Fibroblast of skin of scalp (primary cell): ENCODE measurements at regions not wholly inside any gene's neighbourhood (a gene's known extent, or its start where the extent isn't known, plus 50 kb on each side); places are given as distances from the start of the nearest gene placed in this dataset.
A peak's percentile ranks its signal among the peaks of the same experiment; 100 is the strongest.
"Not testable (repeated sequence)": the region's sequence is repeated elsewhere in the genome, so short reads cannot be mapped to it uniquely, and the experiment has no call there.

Experiments used
- DNase-seq: peaks from one replicate; pipeline ENCODE4 v3.0.0-alpha.2; 2013

DNA sequence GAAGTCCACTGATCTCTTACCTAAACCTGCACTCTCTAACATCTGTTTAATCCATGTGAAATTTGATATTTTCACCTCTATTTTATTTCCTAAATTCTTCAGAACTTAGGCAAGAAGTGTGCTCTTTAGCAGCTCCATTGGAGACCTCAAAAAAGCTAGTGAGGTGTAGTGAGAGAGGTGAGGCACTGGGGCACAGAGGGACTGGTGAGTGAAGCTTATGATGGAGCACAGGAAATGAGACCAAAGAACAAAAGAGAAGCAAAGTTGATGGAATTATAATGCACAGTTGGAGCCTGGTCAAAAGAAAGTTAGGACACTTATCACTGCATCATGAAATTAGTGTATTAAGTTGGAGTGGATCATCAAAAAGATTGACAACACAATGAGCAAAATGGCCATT lies 1050.7 kb upstream of the NRXN1 start:
- no peak for DNase-seq

GRCh38 chr2:52079602-52080001 lies 1047.7 kb upstream of the NRXN1 start:
- DNase-seq: no peak

DNA sequence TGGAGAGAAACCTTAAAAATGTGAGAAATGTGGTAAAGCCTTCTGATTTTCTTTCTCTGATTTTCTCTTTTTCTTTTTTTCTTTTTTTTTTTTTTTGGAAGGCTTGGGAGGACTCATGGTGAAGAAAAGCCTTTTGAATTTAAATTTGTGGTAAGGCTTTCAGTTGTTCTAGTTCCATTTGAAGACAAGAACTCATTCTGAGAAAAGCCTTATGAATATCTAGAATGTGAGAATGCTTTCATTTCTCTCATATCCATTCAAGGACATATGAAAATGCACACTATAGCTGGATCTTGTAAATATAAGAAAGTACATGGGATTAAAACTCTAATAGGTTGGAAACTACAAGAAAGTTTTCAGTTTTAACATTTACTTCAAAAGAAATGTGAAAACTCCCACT lies 1045.2 kb upstream of the NRXN1 start:
- no peak for DNase-seq

DNA sequence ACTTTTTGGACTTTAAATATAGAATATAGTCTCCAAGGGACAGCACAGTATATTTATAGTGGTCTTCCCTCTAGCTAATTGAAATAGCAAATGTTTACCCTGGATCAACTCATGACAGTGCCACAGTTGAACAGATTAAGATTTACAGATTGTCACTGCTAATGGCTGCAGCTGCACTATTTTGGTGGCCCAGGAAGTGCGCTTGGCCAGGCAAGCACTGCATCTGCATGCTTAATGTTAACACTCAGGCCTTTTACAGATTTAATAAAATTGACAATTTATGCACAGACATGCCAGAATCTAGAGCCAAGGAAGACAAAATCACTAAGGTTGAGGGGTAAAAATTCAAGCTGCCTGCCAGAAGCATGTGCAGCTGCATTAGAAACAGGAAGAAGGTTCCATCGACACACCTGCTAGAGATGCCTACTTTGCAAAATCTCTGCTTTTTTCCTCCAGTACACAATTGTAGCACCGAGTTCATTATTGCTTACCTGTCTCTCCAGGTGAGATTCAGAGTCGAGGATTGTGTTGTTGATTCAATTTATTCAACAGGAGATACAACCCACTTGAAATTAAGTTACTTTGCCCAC lies 1042.3 kb upstream of the NRXN1 start:
- DNase-seq: no peak

DNA sequence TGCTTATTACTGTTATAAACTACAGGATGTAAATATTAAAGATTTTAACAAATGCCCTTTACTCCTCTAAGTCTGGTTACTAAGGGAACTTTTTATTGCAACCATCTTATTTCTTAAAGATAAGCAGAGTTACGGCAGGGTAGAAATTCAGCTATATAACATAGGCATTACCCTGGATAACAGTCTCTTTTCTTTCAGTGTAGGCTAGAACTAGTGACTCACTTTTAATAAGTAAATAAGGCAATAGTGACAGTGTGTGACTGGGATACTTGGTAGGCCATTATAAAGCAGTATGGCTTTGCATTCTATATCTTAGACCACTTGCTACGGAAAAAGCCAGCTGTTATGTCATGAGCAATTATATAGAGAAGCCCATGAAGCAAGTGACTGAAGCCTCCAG lies 1041.0 kb upstream of the NRXN1 start:
- no peak for DNase-seq

DNA sequence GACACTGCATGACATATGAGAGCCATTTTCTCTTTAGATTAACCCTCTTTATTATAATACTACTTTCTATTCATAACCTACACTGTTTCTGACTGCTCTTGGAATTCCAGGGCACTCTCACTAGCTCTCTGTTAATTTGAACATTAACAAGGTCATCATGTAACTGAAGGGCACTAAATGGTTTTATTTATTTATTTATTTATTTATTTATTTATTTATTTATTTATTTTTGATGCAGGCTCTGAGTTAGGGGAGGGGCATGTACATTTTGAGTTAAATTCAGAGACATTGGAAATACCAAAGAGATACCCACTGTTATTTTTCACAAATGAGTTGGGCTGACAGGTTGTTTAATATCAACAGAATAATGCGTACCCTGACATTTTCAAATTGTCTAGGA lies 1038.7 kb upstream of the NRXN1 start:
- DNase-seq: no peak

DNA sequence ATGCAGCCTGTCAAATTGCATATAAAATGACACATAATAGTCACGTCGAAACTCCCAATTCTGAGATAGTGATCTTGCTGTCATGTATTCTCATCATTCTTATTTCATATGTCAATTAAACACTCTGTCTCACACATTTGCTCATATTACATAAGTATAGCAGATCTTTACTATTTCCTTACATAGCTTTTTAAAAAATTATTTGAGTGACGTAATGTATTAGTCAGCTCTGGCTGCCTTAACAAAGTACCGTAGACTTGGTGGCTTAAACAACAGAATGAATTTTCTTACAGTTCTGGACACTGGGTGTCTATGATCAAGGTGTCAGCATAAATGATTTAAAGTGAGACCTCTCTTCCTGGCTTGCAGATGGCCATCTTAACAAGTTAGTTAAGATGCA lies 1032.3 kb upstream of the NRXN1 start:
- no peak for DNase-seq

DNA sequence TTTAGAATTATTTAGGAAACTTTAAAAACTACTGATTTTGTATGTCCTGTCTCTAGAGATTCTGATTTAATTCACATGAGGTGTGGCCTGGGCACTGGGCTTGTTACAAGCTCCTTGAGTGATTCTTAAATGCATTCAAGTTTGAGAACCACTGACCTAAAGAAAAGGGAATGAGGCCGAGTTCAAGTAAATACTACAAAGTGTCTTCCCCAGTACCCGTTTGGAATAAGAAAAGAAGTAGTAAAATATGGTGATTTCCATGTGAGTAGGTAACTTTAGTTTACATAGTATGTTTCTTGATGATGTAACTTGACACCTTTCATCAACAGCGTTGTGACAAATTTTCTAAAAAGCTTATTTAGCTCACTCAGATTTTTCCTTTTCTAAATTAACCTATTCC lies 1022.9 kb upstream of the NRXN1 start:
- DNase-seq: no peak

DNA sequence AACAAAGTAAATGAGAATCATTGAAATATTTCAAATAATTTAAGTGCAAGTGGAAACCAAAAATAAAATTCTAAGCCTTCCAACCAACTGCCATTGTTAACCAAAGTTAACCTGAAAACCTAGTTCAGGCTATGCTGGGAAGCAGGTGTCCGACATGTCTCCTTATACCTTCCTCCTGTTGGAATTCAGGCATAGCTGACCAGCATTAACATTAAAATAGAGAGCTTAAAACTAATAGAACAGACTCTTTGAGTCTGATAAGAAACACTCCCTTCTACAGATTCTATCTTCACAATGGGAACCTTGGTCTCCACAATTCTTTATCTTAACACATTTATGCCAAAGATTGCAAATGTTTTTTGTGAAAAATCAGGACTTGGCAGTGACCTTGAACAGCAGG lies 1004.9 kb upstream of the NRXN1 start:
- no peak for DNase-seq

- DNase-seq: no peak
Observed at GRCh38 chr2:52036024-52036423, 1004.1 kb upstream of the NRXN1 start.

GRCh38 chr2:52035391-52035790 lies 1003.5 kb upstream of the NRXN1 start:
- DNase-seq: no peak

DNA sequence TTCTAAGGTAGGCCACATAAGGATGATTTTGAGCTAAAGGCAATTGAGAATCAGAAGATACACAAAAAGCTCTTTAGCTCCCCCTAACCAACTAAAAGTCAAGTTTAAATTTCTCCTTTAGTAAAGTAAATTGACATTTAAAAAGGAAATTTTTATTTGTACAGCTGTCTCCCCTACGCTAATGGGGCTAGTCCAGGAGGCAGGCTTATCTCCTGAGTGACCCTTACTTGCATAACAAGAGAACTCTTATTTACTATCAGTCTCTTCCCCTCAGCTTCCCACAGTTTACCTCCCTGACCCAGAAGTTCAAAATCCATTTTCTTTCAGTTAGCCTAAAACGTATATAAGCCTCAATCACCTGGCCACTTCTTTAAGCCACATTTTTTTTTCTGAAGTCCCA lies 1002.8 kb upstream of the NRXN1 start:
- no peak for DNase-seq

- DNase-seq: no peak
Observed at GRCh38 chr2:52022006-52022405, 990.1 kb upstream of the NRXN1 start.

DNA sequence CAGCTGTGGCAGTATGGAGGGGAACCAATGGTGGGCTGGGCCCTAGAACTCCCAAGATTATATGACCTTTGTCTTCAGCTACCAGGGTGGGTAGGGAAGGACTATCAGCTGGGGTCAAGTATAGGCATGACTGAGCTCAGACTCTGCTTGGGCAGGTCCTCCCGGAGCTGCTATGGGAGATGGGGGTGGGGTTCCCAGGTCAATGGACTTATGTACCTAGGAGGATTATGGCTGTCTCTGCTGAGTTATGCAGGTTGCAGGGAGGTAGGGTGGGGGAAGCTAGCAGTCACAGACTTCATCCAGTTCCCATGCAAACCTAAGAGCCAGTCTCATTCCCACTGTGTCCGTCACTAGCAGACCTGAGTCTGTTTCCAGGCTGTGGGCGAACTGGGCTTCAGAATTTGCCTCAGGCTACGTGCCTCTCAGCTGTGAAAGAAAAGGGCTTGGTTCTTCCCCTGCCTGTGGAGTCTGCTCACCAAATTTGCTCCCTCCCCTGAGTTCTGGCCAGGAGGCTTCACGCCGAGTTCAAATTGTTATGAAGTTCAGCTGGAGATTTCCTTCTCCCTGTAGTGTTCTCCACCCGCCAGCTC lies 985.8 kb upstream of the NRXN1 start:
- no peak for DNase-seq

- not testable (repeated sequence) for DNase-seq
Observed at GRCh38 chr2:52006821-52007366, 975.0 kb upstream of the NRXN1 start.

GRCh38 chr2:52000151-52000855 lies 968.4 kb upstream of the NRXN1 start:
- peak; percentile 50 for DNase-seq

DNA sequence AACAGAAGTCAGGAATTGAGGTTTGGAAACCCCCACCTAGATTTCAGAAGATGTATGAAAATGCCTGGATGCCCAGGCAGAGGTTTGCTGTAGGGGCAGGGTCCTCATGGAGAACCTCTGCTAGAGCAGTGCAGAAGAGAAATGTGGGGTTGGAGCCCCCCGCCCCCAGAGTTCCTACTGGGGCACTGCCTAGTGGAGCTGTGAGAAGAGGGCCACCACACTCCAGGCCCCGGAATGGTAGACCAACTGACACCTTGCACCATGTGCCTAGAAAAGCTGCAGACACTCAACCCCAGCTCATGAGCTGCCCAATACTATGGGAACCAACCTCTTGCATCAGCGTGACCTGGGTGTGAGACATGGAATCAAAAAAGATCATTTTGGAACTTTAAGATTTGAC lies 967.0 kb upstream of the NRXN1 start:
- no peak for DNase-seq

- no peak for DNase-seq
Observed at GRCh38 chr2:51997571-51997970, 965.6 kb upstream of the NRXN1 start.

DNA sequence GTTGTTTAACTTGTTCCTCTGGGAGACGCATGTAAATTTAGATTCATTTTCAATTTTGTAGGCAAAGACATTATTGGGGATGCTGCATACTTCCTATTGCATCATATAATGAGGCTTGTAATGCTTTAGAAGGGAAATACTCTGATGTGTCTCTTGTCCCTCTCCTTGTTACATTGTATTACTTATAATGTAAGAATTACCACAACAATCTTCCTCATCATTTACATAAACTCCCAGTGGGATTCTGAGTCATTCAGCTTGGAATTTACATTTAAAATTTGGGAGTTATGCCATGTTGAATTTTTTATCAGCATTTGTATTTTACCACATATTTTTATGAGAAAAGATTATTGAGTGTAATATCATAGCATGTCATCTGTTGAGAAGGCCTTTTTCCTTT lies 963.4 kb upstream of the NRXN1 start:
- peak; percentile 98 for DNase-seq

GRCh38 chr2:51994123-51994763 lies 962.3 kb upstream of the NRXN1 start:
- no peak for DNase-seq

DNA sequence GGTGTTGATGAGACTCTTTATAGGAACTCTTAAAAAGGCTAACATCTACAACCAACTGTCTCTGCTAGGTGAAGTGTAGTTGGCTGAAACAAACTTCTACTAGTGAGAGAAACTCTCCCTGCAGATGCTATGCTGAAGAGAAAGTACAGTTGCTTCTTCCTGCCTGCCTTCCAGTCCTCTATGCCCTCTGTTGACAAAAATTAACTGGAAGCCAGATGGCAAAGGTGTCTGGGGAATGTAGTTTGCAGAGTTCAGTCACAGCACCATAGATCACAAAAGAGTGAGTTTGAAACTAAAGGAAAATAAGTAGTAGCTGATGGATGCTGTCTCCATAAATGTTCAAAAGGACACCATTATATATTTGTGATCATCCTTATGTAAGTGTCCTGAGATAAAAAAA lies 958.8 kb upstream of the NRXN1 start:
- DNase-seq: peak; percentile 20

DNA sequence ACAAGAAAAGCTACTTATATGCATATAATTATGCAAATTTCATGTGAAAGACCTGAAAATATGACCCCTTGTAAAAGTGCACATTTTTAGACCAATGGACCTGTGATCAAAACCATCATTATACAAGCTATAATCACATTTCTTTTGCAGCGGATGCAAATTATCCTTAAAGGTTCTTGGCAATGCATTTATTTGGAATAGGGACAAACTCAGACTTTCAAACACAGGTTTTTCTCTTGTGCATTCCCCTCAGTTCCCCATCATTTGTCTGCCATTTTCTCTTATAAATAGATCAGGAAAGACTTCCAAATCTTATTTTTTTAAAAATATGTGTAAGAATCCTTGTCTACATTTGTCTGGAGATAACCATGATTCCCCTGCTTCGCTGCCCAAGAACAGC lies 954.2 kb upstream of the NRXN1 start:
- no peak for DNase-seq

DNA sequence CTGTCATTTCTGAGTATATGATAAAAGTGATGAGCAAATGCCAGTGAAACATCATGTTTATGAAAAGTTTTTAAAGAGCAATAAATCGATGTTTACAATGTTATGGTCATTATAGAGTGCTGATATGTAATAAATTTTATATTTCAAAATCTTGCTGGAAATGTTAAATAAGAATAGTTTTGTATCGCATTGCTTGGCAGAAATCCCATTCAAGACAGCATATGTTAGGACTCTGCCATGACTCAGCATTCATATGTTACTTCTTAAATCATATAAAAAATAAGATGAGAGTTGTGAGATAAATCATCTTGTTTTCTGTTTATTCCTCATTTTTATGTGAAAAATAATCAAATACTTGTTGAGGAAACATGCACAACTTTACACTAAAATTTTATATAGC lies 949.9 kb upstream of the NRXN1 start:
- peak; percentile 73 for DNase-seq

DNA sequence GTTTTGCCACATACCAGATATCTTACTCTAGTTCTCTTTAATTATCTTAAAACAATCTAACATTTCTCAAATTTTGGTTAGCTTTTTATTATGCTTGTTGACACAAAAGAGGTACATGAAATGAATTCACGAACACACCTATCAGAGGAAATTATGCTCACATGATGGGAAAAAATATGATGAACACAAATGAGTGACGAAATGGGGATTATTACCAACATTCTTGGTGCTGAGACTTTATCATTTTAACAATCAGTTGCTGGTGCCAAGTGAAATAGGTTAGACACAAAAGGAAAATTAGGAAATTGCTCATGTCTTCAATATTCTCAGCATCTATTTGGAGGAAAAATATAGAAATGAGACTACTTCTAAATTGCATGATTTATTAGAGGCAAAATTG lies 944.7 kb upstream of the NRXN1 start:
- no peak for DNase-seq
